ENCODE measurements at regions not wholly inside any gene's neighbourhood (a gene's known extent, or its start where the extent isn't known, plus 50 kb on each side); places are given as distances from the start of the nearest gene placed in this dataset.
"Not testable (repeated sequence)": the region's sequence is repeated elsewhere in the genome, so short reads cannot be mapped to it uniquely, and the experiment has no call there.

DNA sequence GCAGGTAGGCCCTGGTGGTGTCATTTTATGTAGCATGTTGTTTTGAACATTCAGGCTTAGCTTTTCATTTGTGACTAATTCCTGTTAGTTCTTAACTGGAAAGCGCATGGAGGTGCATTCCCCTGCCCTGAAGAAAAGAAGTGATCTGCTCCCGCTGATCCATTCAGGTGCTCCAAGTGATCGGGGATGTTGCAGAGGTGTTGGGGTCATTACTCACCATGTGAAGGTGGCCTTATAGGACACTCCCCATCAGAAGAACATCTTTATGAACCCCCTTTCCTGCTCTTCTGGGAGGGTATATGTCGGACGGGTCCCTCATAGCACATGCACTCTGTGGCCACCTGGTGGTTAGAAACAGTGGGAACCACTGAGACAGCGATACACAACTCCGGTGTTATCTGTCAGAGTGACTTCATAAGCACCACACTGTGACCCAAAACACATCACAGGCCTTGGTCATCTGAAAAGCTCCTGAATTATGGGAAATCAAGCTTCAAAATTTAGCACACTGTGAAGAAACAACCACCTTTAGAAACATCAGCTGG is 172.5 kb upstream of the NOTCH2NLA start:
- TF ChIP-seq, protein P1, sequence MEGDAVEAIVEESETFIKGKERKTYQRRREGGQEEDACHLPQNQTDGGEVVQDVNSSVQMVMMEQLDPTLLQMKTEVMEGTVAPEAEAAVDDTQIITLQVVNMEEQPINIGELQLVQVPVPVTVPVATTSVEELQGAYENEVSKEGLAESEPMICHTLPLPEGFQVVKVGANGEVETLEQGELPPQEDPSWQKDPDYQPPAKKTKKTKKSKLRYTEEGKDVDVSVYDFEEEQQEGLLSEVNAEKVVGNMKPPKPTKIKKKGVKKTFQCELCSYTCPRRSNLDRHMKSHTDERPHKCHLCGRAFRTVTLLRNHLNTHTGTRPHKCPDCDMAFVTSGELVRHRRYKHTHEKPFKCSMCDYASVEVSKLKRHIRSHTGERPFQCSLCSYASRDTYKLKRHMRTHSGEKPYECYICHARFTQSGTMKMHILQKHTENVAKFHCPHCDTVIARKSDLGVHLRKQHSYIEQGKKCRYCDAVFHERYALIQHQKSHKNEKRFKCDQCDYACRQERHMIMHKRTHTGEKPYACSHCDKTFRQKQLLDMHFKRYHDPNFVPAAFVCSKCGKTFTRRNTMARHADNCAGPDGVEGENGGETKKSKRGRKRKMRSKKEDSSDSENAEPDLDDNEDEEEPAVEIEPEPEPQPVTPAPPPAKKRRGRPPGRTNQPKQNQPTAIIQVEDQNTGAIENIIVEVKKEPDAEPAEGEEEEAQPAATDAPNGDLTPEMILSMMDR (IDR thresholded peaks at IDR 0.05): peak; percentile 35 to 60 (median 42)
- TF ChIP-seq POLR2A (IDR thresholded peaks at IDR 0.05): not testable (repeated sequence)

All from adrenal gland (tissue), 5 donors.